ENCODE measurements at regions not wholly inside any gene's neighbourhood (a gene's known extent, or its start where the extent isn't known, plus 50 kb on each side); places are given as distances from the start of the nearest gene placed in this dataset.

GRCh38 chrX:4964112-4964511 is 1250.7 kb upstream of the PRKX start:
- TF ChIP-seq POLR2A (IDR thresholded peaks at IDR 0.05; ENCODE audit: low read depth, low read length) (no peak), GATA2 (IDR thresholded peaks at IDR 0.05; ENCODE audit: insufficient read depth, insufficient read length, low read depth, low read length) (no peak), CTCF (IDR thresholded peaks at IDR 0.05; ENCODE audit: extremely low read depth in 1 of 2, insufficient read depth in 1 of 2, low read depth in 1 of 2, low read length in 2 of 2) (no peak), POLR2AphosphoS5 (IDR thresholded peaks at IDR 0.05; ENCODE audit: insufficient read depth, low read depth, low read length) (no peak), EZH2 (IDR thresholded peaks at IDR 0.05; ENCODE audit: borderline replicate concordance, low read depth, low read length, severe bottlenecking) (no peak), JUN (IDR thresholded peaks at IDR 0.05; ENCODE audit: borderline replicate concordance, insufficient read depth, insufficient read length, low read depth) (no peak), FOS (IDR thresholded peaks at IDR 0.05; ENCODE audit: borderline replicate concordance, insufficient read depth, low read length) (no peak), MYC (IDR thresholded peaks at IDR 0.05; ENCODE audit: low read depth, low read length) (no peak), MAX (IDR thresholded peaks at IDR 0.05; ENCODE audit: insufficient read depth, insufficient read length) (no peak)
- no peaks in the 10 kb centered on the region for H3K79me2 ChIP-seq (ENCODE audit: control insufficient read depth, insufficient read depth, low read length)
- dilution Hi-C loops (cut with MboI; ENCODE audit: extremely low pct_ligation_motif_present, low sequenced_read_pairs), result no loop called here
- DNase-seq (ENCODE audit: low read depth, low spot score) (no peak), FAIRE-seq (no peak)
- H3K36me3 ChIP-seq (ENCODE audit: control insufficient read depth in 2 of 2, extremely low read depth in 1 of 2, insufficient read depth in 2 of 2, low read length in 2 of 2), result no peaks in the 10 kb centered on the region
- no peaks in the 10 kb centered on the region for H3K4me1 ChIP-seq (ENCODE audit: control insufficient read depth, extremely low read depth, insufficient read depth, low read length)
- no peaks in the 10 kb centered on the region for H4K20me1 ChIP-seq (replicated peaks; ENCODE audit: control insufficient read depth, extremely low read depth, insufficient read depth, low read length)
- ChIA-PET POLR2A (no interaction called here), CTCF (no interaction called here)
- H3K27ac ChIP-seq (ENCODE audit: insufficient read depth, low read depth, low read length), result no peak overlapping the region
- BruUV-seq (replicated peaks), result no TSS peak
- no peaks in the 10 kb centered on the region for H3K27me3 ChIP-seq (ENCODE audit: control insufficient read depth in 2 of 2, insufficient read depth in 2 of 2, low read length in 2 of 2)
- no peak overlapping the region for H3K9ac ChIP-seq (replicated peaks; ENCODE audit: extremely low read depth, insufficient read depth, low read length)
- no peak overlapping the region for H3K4me2 ChIP-seq (ENCODE audit: insufficient read depth, low read length)
- no peak overlapping the region for H3K4me3 ChIP-seq (replicated peaks in 1 of 3; ENCODE audit: insufficient read depth in 1 of 3, low read depth in 1 of 3, low read length in 3 of 3)
- intact Hi-C loops (cut with micrococcal nuclease), result no loop called here
- no peaks in the 10 kb centered on the region for H3K9me1 ChIP-seq (replicated peaks; ENCODE audit: control insufficient read depth, extremely low read depth, insufficient read depth, low read length)
- no peaks in the 10 kb centered on the region for H3K9me3 ChIP-seq (replicated peaks; ENCODE audit: control insufficient read depth, insufficient read depth, low read length)
- no peak overlapping the region for H2AFZ ChIP-seq (ENCODE audit: low read depth, low read length)
